Activated T-helper 1 cell treated with anti-CD3 and anti-CD28 coated beads, Interleukin-12 subunit alpha, Interleukin-12 subunit beta, Interleukin-2, Interleukin-4 antibody, amounts not matched to agents 30 ng/mL and 10 ng/mL and 1 ng/mL, durations not matched to agents 14 hours and 24 hours and 36 hours (primary cell): ENCODE measurements at regions not wholly inside any gene's neighbourhood (a gene's known extent, or its start where the extent isn't known, plus 50 kb on each side); places are given as distances from the start of the nearest gene placed in this dataset.

Experiments
- DNase-seq: peaks from one replicate; pipeline ENCODE4 v3.0.0; 2021; ENCODE audit warnings: low spot score
- H3K27ac Mint-ChIP-seq: one replicate; pipeline ENCODE4 v1.8.0; 2021; ENCODE audit warnings: mild to moderate bottlenecking, mixed read lengths
- H3K27me3 Mint-ChIP-seq: one replicate; pipeline ENCODE4 v1.8.0; 2022; ENCODE audit warnings: mild to moderate bottlenecking, moderate library complexity, mixed read lengths; ENCODE audit not compliant: insufficient read depth
- H3K36me3 Mint-ChIP-seq: one replicate; pipeline ENCODE4 v1.8.0; 2021; ENCODE audit warnings: low read depth, mixed read lengths
- H3K4me1 Mint-ChIP-seq: one replicate; pipeline ENCODE4 v1.8.0; 2021; ENCODE audit warnings: low read depth, mixed read lengths
- H3K4me3 Mint-ChIP-seq: one replicate; pipeline ENCODE4 v1.8.0; 2021; ENCODE audit warnings: mild to moderate bottlenecking, moderate library complexity, mixed read lengths
- H3K9me3 Mint-ChIP-seq: one replicate; pipeline ENCODE4 v1.8.0; 2021; ENCODE audit warnings: mixed read lengths
- intact Hi-C: fragments of 100-400 bp; cut with micrococcal nuclease; formaldehyde crosslinking; loops from one replicate; pipeline ENCODE4 v1.15.1; 2024

- DNase-seq = no peak
- H3K4me1 Mint-ChIP-seq = no peaks in the 10 kb centered on the region
- no peak overlapping the region for H3K27ac Mint-ChIP-seq
- H3K9me3 Mint-ChIP-seq = peaks cover 21% of the 10 kb centered on the region
- intact Hi-C loops = no loop called here
- no peak overlapping the region for H3K4me3 Mint-ChIP-seq
- no peaks in the 10 kb centered on the region for H3K36me3 Mint-ChIP-seq
- no peaks in the 10 kb centered on the region for H3K27me3 Mint-ChIP-seq
Observed at GRCh38 chr3:76016769-76017439, 231.6 kb upstream of the ZNF717 start.

GRCh38 chr3:76021376-76021775 lies 236.0 kb upstream of the ZNF717 start:
- Mint-ChIP-seq H3K4me1 (no peaks in the 10 kb centered on the region), H3K9me3 (peaks cover 18% of the 10 kb centered on the region), H3K36me3 (no peaks in the 10 kb centered on the region), H3K4me3 (no peak overlapping the region), H3K27me3 (no peaks in the 10 kb centered on the region), H3K27ac (no peak overlapping the region)
- no peak for DNase-seq
- intact Hi-C loops = no loop called here

GRCh38 chr3:76024640-76025039 lies 239.3 kb upstream of the ZNF717 start:
- Mint-ChIP-seq H3K27me3 (no peaks in the 10 kb centered on the region), H3K4me3 (no peak overlapping the region), H3K9me3 (peaks cover 12% of the 10 kb centered on the region), H3K36me3 (no peaks in the 10 kb centered on the region), H3K27ac (no peak overlapping the region), H3K4me1 (no peaks in the 10 kb centered on the region)
- no peak for DNase-seq
- intact Hi-C loops = no loop called here

GRCh38 chr3:76025561-76025960 lies 240.2 kb upstream of the ZNF717 start:
- Mint-ChIP-seq H3K27me3 (no peaks in the 10 kb centered on the region), H3K4me3 (no peak overlapping the region), H3K27ac (no peak overlapping the region), H3K9me3 (peaks cover 11% of the 10 kb centered on the region), H3K4me1 (no peaks in the 10 kb centered on the region), H3K36me3 (no peaks in the 10 kb centered on the region)
- intact Hi-C loops = no loop called here
- no peak for DNase-seq

GRCh38 chr3:76026379-76026778 lies 241.0 kb upstream of the ZNF717 start:
- no peak for DNase-seq
- Mint-ChIP-seq H3K4me1 (no peaks in the 10 kb centered on the region), H3K36me3 (no peaks in the 10 kb centered on the region), H3K4me3 (no peak overlapping the region), H3K27ac (no peak overlapping the region), H3K9me3 (peaks cover 11% of the 10 kb centered on the region), H3K27me3 (no peaks in the 10 kb centered on the region)
- intact Hi-C loops = no loop called here

- Mint-ChIP-seq H3K27me3 (no peaks in the 10 kb centered on the region), H3K36me3 (no peaks in the 10 kb centered on the region), H3K9me3 (peaks cover 15% of the 10 kb centered on the region), H3K4me3 (no peak overlapping the region), H3K4me1 (no peaks in the 10 kb centered on the region), H3K27ac (no peak overlapping the region)
- no peak for DNase-seq
- intact Hi-C loops = no loop called here
Observed at GRCh38 chr3:76028774-76029173, 243.4 kb upstream of the ZNF717 start.

GRCh38 chr3:76034649-76035048 lies 249.3 kb upstream of the ZNF717 start:
- intact Hi-C loops = no loop called here
- Mint-ChIP-seq H3K27ac (no peak overlapping the region), H3K36me3 (no peaks in the 10 kb centered on the region), H3K27me3 (no peaks in the 10 kb centered on the region), H3K4me3 (no peak overlapping the region), H3K4me1 (no peaks in the 10 kb centered on the region), H3K9me3 (peaks cover 29% of the 10 kb centered on the region)
- DNase-seq = no peak

- intact Hi-C loops = no loop called here
Observed at GRCh38 chr3:76035117-76035516, 249.8 kb upstream of the ZNF717 start.

GRCh38 chr3:76038949-76039348 lies 253.6 kb upstream of the ZNF717 start:
- DNase-seq = no peak
- Mint-ChIP-seq H3K27me3 (no peaks in the 10 kb centered on the region), H3K9me3 (peaks cover 13% of the 10 kb centered on the region), H3K36me3 (no peaks in the 10 kb centered on the region), H3K4me1 (no peaks in the 10 kb centered on the region), H3K27ac (no peak overlapping the region), H3K4me3 (no peak overlapping the region)
- intact Hi-C loops = no loop called here

More at GRCh38 chr3:76035117-76035516, 249.8 kb upstream of the ZNF717 start:
- Mint-ChIP-seq H3K27me3 (no peaks in the 10 kb centered on the region), H3K27ac (no peak overlapping the region), H3K9me3 (peaks cover 29% of the 10 kb centered on the region), H3K36me3 (no peaks in the 10 kb centered on the region), H3K4me3 (no peak overlapping the region), H3K4me1 (no peaks in the 10 kb centered on the region)
- no peak for DNase-seq

GRCh38 chr3:76039431-76039830 lies 254.1 kb upstream of the ZNF717 start:
- H3K36me3 Mint-ChIP-seq = no peaks in the 10 kb centered on the region
- H3K27me3 Mint-ChIP-seq = no peaks in the 10 kb centered on the region
- no peak for DNase-seq
- intact Hi-C loops = no loop called here
- no peak overlapping the region for H3K4me3 Mint-ChIP-seq
- H3K9me3 Mint-ChIP-seq = peaks cover 10% of the 10 kb centered on the region
- no peaks in the 10 kb centered on the region for H3K4me1 Mint-ChIP-seq
- H3K27ac Mint-ChIP-seq = no peak overlapping the region

- H3K36me3 Mint-ChIP-seq = no peaks in the 10 kb centered on the region
- no peak overlapping the region for H3K27ac Mint-ChIP-seq
- no peak for DNase-seq
- no peak overlapping the region for H3K4me3 Mint-ChIP-seq
- no peaks in the 10 kb centered on the region for H3K4me1 Mint-ChIP-seq
- intact Hi-C loops = loop anchor here (5.0 kb wide), 1 partner anchor 319 kb away; no protein-coding TSS in a partner anchor
- H3K9me3 Mint-ChIP-seq = no peaks in the 10 kb centered on the region
- H3K27me3 Mint-ChIP-seq = no peaks in the 10 kb centered on the region
Observed at GRCh38 chr3:76040946-76041345, 255.6 kb upstream of the ZNF717 start.

- no peaks in the 10 kb centered on the region for H3K36me3 Mint-ChIP-seq
- H3K9me3 Mint-ChIP-seq = no peaks in the 10 kb centered on the region
- H3K4me1 Mint-ChIP-seq = no peaks in the 10 kb centered on the region
- H3K27me3 Mint-ChIP-seq = no peaks in the 10 kb centered on the region
- DNase-seq = no peak
- no peak overlapping the region for H3K4me3 Mint-ChIP-seq
- intact Hi-C loops = loop anchor here (5.0 kb wide), 1 partner anchor 321 kb away; no protein-coding TSS in a partner anchor
- no peak overlapping the region for H3K27ac Mint-ChIP-seq
Observed at GRCh38 chr3:76043746-76044145, 258.4 kb upstream of the ZNF717 start.

- DNase-seq = no peak
- no peak overlapping the region for H3K4me3 Mint-ChIP-seq
- no peaks in the 10 kb centered on the region for H3K27me3 Mint-ChIP-seq
- H3K27ac Mint-ChIP-seq = no peak overlapping the region
- no peaks in the 10 kb centered on the region for H3K36me3 Mint-ChIP-seq
- intact Hi-C loops = loop anchor here (5.0 kb wide), 1 partner anchor 323 kb away; no protein-coding TSS in a partner anchor
- no peaks in the 10 kb centered on the region for H3K9me3 Mint-ChIP-seq
- H3K4me1 Mint-ChIP-seq = no peaks in the 10 kb centered on the region
Observed at GRCh38 chr3:76044601-76045600, 259.6 kb upstream of the ZNF717 start.
